Endothelial cell of umbilical vein (primary cell): ENCODE measurements at regions not wholly inside any gene's neighbourhood (a gene's known extent, or its start where the extent isn't known, plus 50 kb on each side); places are given as distances from the start of the nearest gene placed in this dataset.

Experiments
- BruUV-seq: library from RNA; stranded (reverse); fragments of 400-500 nt; replicated peaks from 2 replicates; lab custom pipeline; 2021; lab: Mats Ljungman, UMichigan
- CTCF ChIA-PET: fragments of 300-600, 350-600 bp; sonication (Branson Sonifier 250); formaldehyde crosslinking; loops from one replicate; lab custom pipeline; 2021; ENCODE audit warnings: antibody characterized with exemption, inconsistent platforms; lab: Charles Lee
- POLR2A ChIA-PET: fragments of 300-600, 350-600 bp; sonication (Branson Sonifier 250); formaldehyde crosslinking; loops from one replicate; lab custom pipeline; 2021; ENCODE audit warnings: antibody characterized with exemption, inconsistent platforms; lab: Charles Lee
- DNase-seq: peaks from one replicate; pipeline ENCODE4 v3.0.0-alpha.2; 2011; ENCODE audit warnings: low read depth, low spot score
- FAIRE-seq: peaks from 2 replicates; lab custom pipeline; 2011; peaks lifted over from hg19 to GRCh38; lab: Jason Lieb, UNC
- H2AFZ ChIP-seq: 2 replicates; pipeline ENCODE4 v1.6.0; 2012; ENCODE audit warnings: low read depth, low read length, control low read depth, inconsistent platforms
- H3K27ac ChIP-seq: 2 replicates; pipeline ENCODE4 v1.5.1; 2011; ENCODE audit warnings: low read depth, mild to moderate bottlenecking, control low read depth, low read length, moderate library complexity; ENCODE audit not compliant: insufficient read depth
- H3K27me3 ChIP-seq, 2 experiments: 2 replicates each; pipeline versions ENCODE4 v1.6.0 to v1.6.1; 2011; ENCODE audit warnings: low read length in 2 of 2, mixed read lengths in 1 of 2; ENCODE audit not compliant: control insufficient read depth in 2 of 2, insufficient read depth in 2 of 2
- H3K36me3 ChIP-seq, 2 experiments: 2 replicates in 1 of 2; 3 replicates in 1 of 2; pipeline ENCODE4 v1.5.1; 2011; ENCODE audit warnings: low read length in 2 of 2, mild to moderate bottlenecking in 1 of 2, moderate library complexity in 1 of 2; ENCODE audit not compliant: control insufficient read depth in 2 of 2, insufficient read depth in 2 of 2; ENCODE audit errors: extremely low read depth in 1 of 2
- H3K4me1 ChIP-seq: 3 replicates; pipeline ENCODE4 v1.5.1; 2011; ENCODE audit warnings: mild to moderate bottlenecking, low read length; ENCODE audit not compliant: control insufficient read depth, insufficient read depth; ENCODE audit errors: extremely low read depth
- H3K4me2 ChIP-seq: 2 replicates; pipeline ENCODE4 v1.6.1; 2011; ENCODE audit warnings: low read length, control low read depth, mixed read lengths; ENCODE audit not compliant: insufficient read depth
- H3K4me3 ChIP-seq, 3 experiments: fragments of 200-600 bp in 1 of 3; sonication (generic), shearing (Covaris generic) in 1 of 3; replicated peaks in 1 of 3; 2 replicates each; pipeline ENCODE4 v1.5.1; 2011 to 2016; ENCODE audit warnings: control low read depth in 3 of 3, low read length in 3 of 3, mild to moderate bottlenecking in 2 of 3, inconsistent platforms in 1 of 3, low read depth in 1 of 3, moderate library complexity in 1 of 3; ENCODE audit not compliant: insufficient read depth in 1 of 3
- H3K79me2 ChIP-seq: 2 replicates; pipeline ENCODE4 v1.6.0; 2012; ENCODE audit warnings: low read length, inconsistent platforms; ENCODE audit not compliant: control insufficient read depth, insufficient read depth
- H3K9ac ChIP-seq: replicated peaks from 2 replicates; pipeline ENCODE3; 2011; ENCODE audit warnings: low read length, control low read depth; ENCODE audit not compliant: insufficient read depth; ENCODE audit errors: extremely low read depth
- H3K9me1 ChIP-seq: replicated peaks from 3 replicates; pipeline ENCODE4 v1.6.0; 2011; ENCODE audit warnings: mild to moderate bottlenecking, low read length; ENCODE audit not compliant: control insufficient read depth, insufficient read depth; ENCODE audit errors: extremely low read depth
- H3K9me3 ChIP-seq: replicated peaks from 2 replicates; pipeline ENCODE4 v1.5.1; 2012; ENCODE audit warnings: low read length, inconsistent platforms; ENCODE audit not compliant: control insufficient read depth, insufficient read depth
- H4K20me1 ChIP-seq: replicated peaks from 2 replicates; pipeline ENCODE3; 2011; ENCODE audit warnings: mild to moderate bottlenecking, low read length; ENCODE audit not compliant: control insufficient read depth, insufficient read depth; ENCODE audit errors: extremely low read depth
- EZH2 ChIP-seq: IDR thresholded peaks from 2 replicates; pipeline ENCODE4 v1.6.1; 2012; ENCODE audit warnings: borderline replicate concordance, low read depth, mild to moderate bottlenecking, moderate library complexity, low read length, inconsistent platforms; ENCODE audit not compliant: severe bottlenecking
- FOS ChIP-seq: IDR thresholded peaks from 2 replicates; pipeline ENCODE4 v1.6.1; 2011; ENCODE audit warnings: mild to moderate bottlenecking, low read length, moderate library complexity, borderline replicate concordance; ENCODE audit not compliant: insufficient read depth
- GATA2 ChIP-seq: IDR thresholded peaks from 2 replicates; pipeline ENCODE4 v1.7.0; 2011; ENCODE audit warnings: low read depth, mild to moderate bottlenecking, moderate library complexity, mixed read lengths, low read length; ENCODE audit not compliant: insufficient read length, insufficient read depth
- JUN ChIP-seq: IDR thresholded peaks from 2 replicates; pipeline ENCODE4 v1.6.1; 2011; ENCODE audit warnings: borderline replicate concordance, low read depth; ENCODE audit not compliant: insufficient read length, insufficient read depth
- MYC ChIP-seq: IDR thresholded peaks from one replicate; pipeline ENCODE4 v1.6.1; 2011; ENCODE audit warnings: mild to moderate bottlenecking, low read depth, low read length
- POLR2A ChIP-seq: IDR thresholded peaks from 2 replicates; pipeline ENCODE4 v1.6.1; 2012; ENCODE audit warnings: low read depth, mild to moderate bottlenecking, control low read depth, low read length
- POLR2AphosphoS5 ChIP-seq: IDR thresholded peaks from 2 replicates; pipeline ENCODE4 v1.6.1; 2012; ENCODE audit warnings: low read depth, mild to moderate bottlenecking, control low read depth, low read length, moderate library complexity; ENCODE audit not compliant: insufficient read depth
- dilution Hi-C: fragments of 300-500 bp; cut with MboI; formaldehyde crosslinking; loops from one replicate; pipeline ENCODE4 v1.15.0; 2019; ENCODE audit warnings: low sequenced_read_pairs; ENCODE audit not compliant: extremely low pct_ligation_motif_present
- intact Hi-C: fragments of 100-400 bp; cut with micrococcal nuclease; formaldehyde crosslinking; loops from one replicate; pipeline ENCODE4 v1.10.0; 2022
- TF ChIP-seq, protein P1 (sequence below), 2 donors: IDR thresholded peaks; 1 replicate in 1 of 2; 2 replicates in 1 of 2; pipeline ENCODE4 v1.5.1; 2011; ENCODE audit warnings: low read length in 2 of 2, mild to moderate bottlenecking in 2 of 2, moderate library complexity in 2 of 2, control low read depth in 1 of 2, inconsistent platforms in 1 of 2, low read depth in 1 of 2; ENCODE audit not compliant: insufficient read depth in 1 of 2; ENCODE audit errors: extremely low read depth in 1 of 2
- TF ChIP-seq, protein P2 (sequence below): IDR thresholded peaks from 2 replicates; pipeline ENCODE4 v1.6.1; 2011; ENCODE audit not compliant: insufficient read depth, insufficient read length

DNA sequence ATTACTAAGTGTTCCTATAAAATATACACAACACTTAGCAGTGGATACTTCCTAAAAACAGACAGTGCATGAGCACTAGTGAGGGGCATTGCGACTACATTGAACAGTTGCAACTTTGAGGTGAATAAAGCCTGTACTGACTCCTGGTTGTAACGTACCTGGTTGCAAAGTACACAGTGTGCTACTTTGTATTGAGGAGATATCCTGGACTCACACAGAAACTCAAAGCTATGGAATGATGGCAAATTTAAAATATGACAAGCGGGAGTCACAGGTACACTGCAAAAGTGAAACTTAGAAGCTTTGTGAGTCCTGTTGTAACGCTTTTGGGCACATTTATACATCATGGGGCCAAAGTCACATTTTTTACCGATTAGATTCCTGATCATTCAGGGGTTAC, 55.6 kb upstream of the HLA-A start:
- dilution Hi-C loops = no loop called here
- Histone ChIP-seq H4K20me1 (no peaks in the 10 kb centered on the region), H2AFZ (no peak overlapping the region), H3K27ac (no peak overlapping the region), H3K36me3 (no peaks in the 10 kb centered on the region), H3K27me3 (peaks cover 19 to 21% of the 10 kb centered on the region in 2 experiments), H3K4me3 (no peak overlapping the region), H3K4me1 (peaks cover 5% of the 10 kb centered on the region), H3K9me3 (no peaks in the 10 kb centered on the region), H3K9me1 (no peaks in the 10 kb centered on the region), H3K9ac (no peak overlapping the region), H3K79me2 (no peaks in the 10 kb centered on the region), H3K4me2 (no peak overlapping the region)
- FAIRE-seq (no peak), DNase-seq (no peak)
- POLR2A ChIA-PET = no interaction called here
- intact Hi-C loops = loop anchor here (1.0 to 5.0 kb wide), 3 partner anchors 39 to 80 kb away; no protein-coding TSS in a partner anchor
- BruUV-seq = no TSS peak
- TF ChIP-seq POLR2A = no peak
- TF ChIP-seq JUN = no peak
- no peak for TF ChIP-seq FOS
- no peak for TF ChIP-seq EZH2
- TF ChIP-seq, protein P1, sequence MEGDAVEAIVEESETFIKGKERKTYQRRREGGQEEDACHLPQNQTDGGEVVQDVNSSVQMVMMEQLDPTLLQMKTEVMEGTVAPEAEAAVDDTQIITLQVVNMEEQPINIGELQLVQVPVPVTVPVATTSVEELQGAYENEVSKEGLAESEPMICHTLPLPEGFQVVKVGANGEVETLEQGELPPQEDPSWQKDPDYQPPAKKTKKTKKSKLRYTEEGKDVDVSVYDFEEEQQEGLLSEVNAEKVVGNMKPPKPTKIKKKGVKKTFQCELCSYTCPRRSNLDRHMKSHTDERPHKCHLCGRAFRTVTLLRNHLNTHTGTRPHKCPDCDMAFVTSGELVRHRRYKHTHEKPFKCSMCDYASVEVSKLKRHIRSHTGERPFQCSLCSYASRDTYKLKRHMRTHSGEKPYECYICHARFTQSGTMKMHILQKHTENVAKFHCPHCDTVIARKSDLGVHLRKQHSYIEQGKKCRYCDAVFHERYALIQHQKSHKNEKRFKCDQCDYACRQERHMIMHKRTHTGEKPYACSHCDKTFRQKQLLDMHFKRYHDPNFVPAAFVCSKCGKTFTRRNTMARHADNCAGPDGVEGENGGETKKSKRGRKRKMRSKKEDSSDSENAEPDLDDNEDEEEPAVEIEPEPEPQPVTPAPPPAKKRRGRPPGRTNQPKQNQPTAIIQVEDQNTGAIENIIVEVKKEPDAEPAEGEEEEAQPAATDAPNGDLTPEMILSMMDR (IDR thresholded peaks at IDR 0.05; ENCODE audit: extremely low read depth in 1 of 2, insufficient read depth in 1 of 2, low read depth in 1 of 2, low read length in 2 of 2) = no peak
- TF ChIP-seq POLR2AphosphoS5 = no peak
- TF ChIP-seq, protein P2, sequence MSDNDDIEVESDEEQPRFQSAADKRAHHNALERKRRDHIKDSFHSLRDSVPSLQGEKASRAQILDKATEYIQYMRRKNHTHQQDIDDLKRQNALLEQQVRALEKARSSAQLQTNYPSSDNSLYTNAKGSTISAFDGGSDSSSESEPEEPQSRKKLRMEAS = no peak
- TF ChIP-seq GATA2 = no peak
- TF ChIP-seq MYC = no peak
- CTCF ChIA-PET = interaction anchor here (1.5 kb wide), 1 partner anchor 21 kb away, joined by 3 read pairs; no protein-coding TSS in a partner anchor
